Common myeloid progenitor, CD34-positive (primary cell): ENCODE measurements at regions not wholly inside any gene's neighbourhood (a gene's known extent, or its start where the extent isn't known, plus 50 kb on each side); places are given as distances from the start of the nearest gene placed in this dataset.

ENCODE experiments used
- CTCF ChIA-PET: fragments of 350-600 bp; sonication (Branson Sonifier 250); formaldehyde crosslinking; loops from one replicate; lab custom pipeline; 2021; ENCODE audit warnings: antibody characterized with exemption; lab: Charles Lee
- POLR2A ChIA-PET: fragments of 350-600 bp; sonication (Branson Sonifier 250); formaldehyde crosslinking; loops from one replicate; lab custom pipeline; 2021; ENCODE audit warnings: antibody characterized with exemption; lab: Charles Lee
- DNase-seq, 3 donors: peaks; one replicate each; pipeline versions ENCODE4 v3.0.0 to v3.0.0-alpha.2; 2013
- H3K27ac ChIP-seq, 2 experiments: 1 replicate in 1 of 2; 2 replicates in 1 of 2; pipeline ENCODE4 v1.7.0; 2013; ENCODE audit warnings: inconsistent platforms in 2 of 2, low read length in 2 of 2, mild to moderate bottlenecking in 2 of 2, low read depth in 1 of 2, moderate library complexity in 1 of 2; ENCODE audit not compliant: severe bottlenecking in 2 of 2, insufficient read depth in 1 of 2, poor library complexity in 1 of 2
- H3K27me3 ChIP-seq, 5 experiments: replicated peaks in 2 of 5; 1 replicate in 3 of 5; 2 replicates in 2 of 5; pipeline versions ENCODE4 v1.6.1 to v1.7.0; 2013; ENCODE audit warnings: low read length in 4 of 5, mild to moderate bottlenecking in 2 of 5, moderate library complexity in 2 of 5, inconsistent platforms in 1 of 5; ENCODE audit not compliant: insufficient read depth in 5 of 5, control insufficient read depth in 4 of 5
- H3K36me3 ChIP-seq, 4 experiments: 1 replicate in 2 of 4; 2 replicates in 2 of 4; pipeline versions ENCODE4 v1.6.1 to v1.7.0; 2013; ENCODE audit warnings: low read length in 3 of 4, control low read depth in 1 of 4, mild to moderate bottlenecking in 1 of 4; ENCODE audit not compliant: control insufficient read depth in 4 of 4, insufficient read depth in 4 of 4
- H3K4me1 ChIP-seq, 4 experiments: 1 replicate in 3 of 4; 2 replicates in 1 of 4; pipeline versions ENCODE4 v1.6.1 to v1.7.1; 2013; ENCODE audit warnings: low read length in 3 of 4, mild to moderate bottlenecking in 3 of 4, control low read depth in 1 of 4, inconsistent platforms in 1 of 4, moderate library complexity in 1 of 4; ENCODE audit not compliant: control insufficient read depth in 4 of 4, insufficient read depth in 4 of 4; ENCODE audit errors: control extremely low read depth in 1 of 4
- H3K4me3 ChIP-seq, 7 experiments: 1 replicate in 4 of 7; 2 replicates in 3 of 7; pipeline versions ENCODE4 v1.5.1 to v1.7.0; 2013; ENCODE audit warnings: mild to moderate bottlenecking in 7 of 7, low read length in 6 of 7, moderate library complexity in 6 of 7, inconsistent platforms in 2 of 7, low read depth in 2 of 7, control low read depth in 1 of 7; ENCODE audit not compliant: insufficient read depth in 4 of 7, control insufficient read depth in 1 of 7; ENCODE audit errors: extremely low read depth in 1 of 7
- H3K9me3 ChIP-seq, 5 experiments: 1 replicate in 4 of 5; 2 replicates in 1 of 5; pipeline versions ENCODE4 v1.6.1 to v1.7.1; 2013; ENCODE audit warnings: low read length in 4 of 5, mild to moderate bottlenecking in 2 of 5, inconsistent platforms in 1 of 5, low read depth in 1 of 5, moderate library complexity in 1 of 5; ENCODE audit not compliant: control insufficient read depth in 4 of 5, insufficient read depth in 2 of 5; ENCODE audit errors: control extremely low read depth in 1 of 5
- WGBS: methylation state at CpG from one replicate; pipeline ENCODE4 v1.1.5; 2013; ENCODE audit not compliant: insufficient coverage; 5-methylcytosine and 5-hydroxymethylcytosine counted together

- WGBS, result no CpG with 5 or more reads among the region's 1 CpG
- Histone ChIP-seq H3K27ac (no peak overlapping the region), H3K36me3 (no peaks in the 10 kb centered on the region), H3K4me1 (no peaks in the 10 kb centered on the region), H3K4me3 (no peak overlapping the region), H3K9me3 (no peaks in the 10 kb centered on the region), H3K27me3 (no peaks in the 10 kb centered on the region)
- no peak for DNase-seq
- POLR2A ChIA-PET, result no interaction called here
- CTCF ChIA-PET, result no interaction called here
Observed at GRCh38 chr16:7953360-7953759, 620.7 kb downstream of the RBFOX1 start.

GRCh38 chr16:7946142-7946541, 613.5 kb downstream of the RBFOX1 start:
- Histone ChIP-seq H3K27ac (no peak overlapping the region), H3K9me3 (no peaks in the 10 kb centered on the region), H3K36me3 (no peaks in the 10 kb centered on the region), H3K27me3 (no peaks in the 10 kb centered on the region), H3K4me1 (no peaks in the 10 kb centered on the region), H3K4me3 (no peak overlapping the region)
- ChIA-PET CTCF (no interaction called here), POLR2A (no interaction called here)
- 80% methylated on average over 4 of the region's 4 CpGs for WGBS
- DNase-seq, result no peak

- ChIA-PET POLR2A (no interaction called here), CTCF (no interaction called here)
- no peak overlapping the region for H3K4me3 ChIP-seq
- H3K27me3 ChIP-seq, result no peaks in the 10 kb centered on the region
- DNase-seq, result no peak
- no peaks in the 10 kb centered on the region for H3K36me3 ChIP-seq
- H3K4me1 ChIP-seq, result no peaks in the 10 kb centered on the region
- WGBS, result 85% methylated on average over 6 of the region's 7 CpGs
- no peak overlapping the region for H3K27ac ChIP-seq
- no peaks in the 10 kb centered on the region for H3K9me3 ChIP-seq
Observed at GRCh38 chr16:7938175-7938574, 605.5 kb downstream of the RBFOX1 start.

- ChIA-PET POLR2A (no interaction called here), CTCF (no interaction called here)
- WGBS, result 91% methylated on average over 4 of the region's 4 CpGs
- no peaks in the 10 kb centered on the region for H3K4me1 ChIP-seq
- DNase-seq, result no peak
- H3K27me3 ChIP-seq, result no peaks in the 10 kb centered on the region
- no peaks in the 10 kb centered on the region for H3K9me3 ChIP-seq
- no peak overlapping the region for H3K27ac ChIP-seq
- H3K36me3 ChIP-seq, result no peaks in the 10 kb centered on the region
- no peak overlapping the region for H3K4me3 ChIP-seq
Observed at GRCh38 chr16:7921345-7921744, 588.7 kb downstream of the RBFOX1 start.

GRCh38 chr16:7919782-7920181, 587.1 kb downstream of the RBFOX1 start:
- CTCF ChIA-PET, result no interaction called here

GRCh38 chr16:7914748-7915147, 582.1 kb downstream of the RBFOX1 start:
- Histone ChIP-seq H3K9me3 (no peaks in the 10 kb centered on the region), H3K4me1 (no peaks in the 10 kb centered on the region), H3K27me3 (no peaks in the 10 kb centered on the region), H3K36me3 (no peaks in the 10 kb centered on the region), H3K4me3 (no peak overlapping the region), H3K27ac (no peak overlapping the region)
- no peak for DNase-seq
- CTCF ChIA-PET, result no interaction called here
- POLR2A ChIA-PET, result no interaction called here

More at GRCh38 chr16:7919782-7920181, 587.1 kb downstream of the RBFOX1 start:
- Histone ChIP-seq H3K27me3 (no peaks in the 10 kb centered on the region), H3K4me3 (no peak overlapping the region), H3K9me3 (no peaks in the 10 kb centered on the region), H3K27ac (no peak overlapping the region), H3K4me1 (no peaks in the 10 kb centered on the region), H3K36me3 (no peaks in the 10 kb centered on the region)
- POLR2A ChIA-PET, result interaction anchor here (0.7 kb wide), 1 partner anchor 34 kb away, joined by 3 read pairs; no protein-coding TSS in a partner anchor
- WGBS, result no CpG with 5 or more reads among the region's 2 CpGs
- no peak for DNase-seq

GRCh38 chr16:7912132-7912531, 579.5 kb downstream of the RBFOX1 start:
- CTCF ChIA-PET, result interaction anchor here (0.6 kb wide), 1 partner anchor 17 kb away, joined by 3 read pairs; no protein-coding TSS in a partner anchor
- no peaks in the 10 kb centered on the region for H3K9me3 ChIP-seq
- no peak overlapping the region for H3K4me3 ChIP-seq
- no peaks in the 10 kb centered on the region for H3K27me3 ChIP-seq
- no peak for DNase-seq
- WGBS, result 96% methylated on average over 3 of the region's 3 CpGs
- H3K27ac ChIP-seq, result no peak overlapping the region
- POLR2A ChIA-PET, result no interaction called here
- H3K36me3 ChIP-seq, result no peaks in the 10 kb centered on the region
- no peaks in the 10 kb centered on the region for H3K4me1 ChIP-seq
